ENCODE measurements at regions not wholly inside any gene's neighbourhood (a gene's known extent, or its start where the extent isn't known, plus 50 kb on each side); places are given as distances from the start of the nearest gene placed in this dataset.

GRCh38 chr15:62492900-62493299 lies 327.8 kb upstream of the C2CD4B start:
- no peak overlapping the region for H3K4me3 Mint-ChIP-seq
- no peaks in the 10 kb centered on the region for H3K9me3 Mint-ChIP-seq
- POLR2A ChIA-PET: interaction anchor here (0.6 kb wide), 1 partner anchor 110 kb away, joined by 3 read pairs; no protein-coding TSS in a partner anchor
- H3K27me3 Mint-ChIP-seq (ENCODE audit: low read depth): no peaks in the 10 kb centered on the region
- no peaks in the 10 kb centered on the region for H3K36me3 Mint-ChIP-seq
- H3K4me1 Mint-ChIP-seq: peaks cover 25% of the 10 kb centered on the region
- DNase-seq (ENCODE audit: low spot score) (no peak), ATAC-seq (no peak)
- TF ChIP-seq ZNF671 (CRISPR knock-in tag; IDR thresholded peaks at IDR 0.05) (no peak), GRHL2 (CRISPR knock-in tag; IDR thresholded peaks at IDR 0.05; ENCODE audit: insufficient replicate concordance, severe bottlenecking) (no peak), CBFB (CRISPR knock-in tag; IDR thresholded peaks at IDR 0.05; ENCODE audit: low read depth) (no peak), CDX4 (CRISPR knock-in tag; IDR thresholded peaks at IDR 0.05; ENCODE audit: borderline replicate concordance) (no peak), TEAD4 (CRISPR knock-in tag; IDR thresholded peaks at IDR 0.05) (no peak), NFE2L1 (CRISPR knock-in tag; IDR thresholded peaks at IDR 0.05) (no peak), KAT7 (CRISPR knock-in tag; IDR thresholded peaks at IDR 0.05; ENCODE audit: borderline replicate concordance) (no peak), ZNF532 (CRISPR knock-in tag; IDR thresholded peaks at IDR 0.05; ENCODE audit: borderline replicate concordance) (no peak), ZNF219 (CRISPR knock-in tag; IDR thresholded peaks at IDR 0.05; ENCODE audit: borderline replicate concordance) (no peak), PRRX2 (CRISPR knock-in tag; IDR thresholded peaks at IDR 0.05) (no peak), STAT6 (CRISPR knock-in tag; conservative IDR thresholded peaks at IDR 0.05; ENCODE audit: low read depth) (no peak)
- TF ChIP-seq, protein P1, sequence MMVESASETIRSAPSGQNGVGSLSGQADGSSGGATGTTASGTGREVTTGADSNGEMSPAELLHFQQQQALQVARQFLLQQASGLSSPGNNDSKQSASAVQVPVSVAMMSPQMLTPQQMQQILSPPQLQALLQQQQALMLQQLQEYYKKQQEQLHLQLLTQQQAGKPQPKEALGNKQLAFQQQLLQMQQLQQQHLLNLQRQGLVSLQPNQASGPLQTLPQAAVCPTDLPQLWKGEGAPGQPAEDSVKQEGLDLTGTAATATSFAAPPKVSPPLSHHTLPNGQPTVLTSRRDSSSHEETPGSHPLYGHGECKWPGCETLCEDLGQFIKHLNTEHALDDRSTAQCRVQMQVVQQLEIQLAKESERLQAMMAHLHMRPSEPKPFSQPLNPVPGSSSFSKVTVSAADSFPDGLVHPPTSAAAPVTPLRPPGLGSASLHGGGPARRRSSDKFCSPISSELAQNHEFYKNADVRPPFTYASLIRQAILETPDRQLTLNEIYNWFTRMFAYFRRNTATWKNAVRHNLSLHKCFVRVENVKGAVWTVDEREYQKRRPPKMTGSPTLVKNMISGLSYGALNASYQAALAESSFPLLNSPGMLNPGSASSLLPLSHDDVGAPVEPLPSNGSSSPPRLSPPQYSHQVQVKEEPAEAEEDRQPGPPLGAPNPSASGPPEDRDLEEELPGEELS (CRISPR knock-in tag; IDR thresholded peaks at IDR 0.05): no peak
- TF ChIP-seq, protein P2, sequence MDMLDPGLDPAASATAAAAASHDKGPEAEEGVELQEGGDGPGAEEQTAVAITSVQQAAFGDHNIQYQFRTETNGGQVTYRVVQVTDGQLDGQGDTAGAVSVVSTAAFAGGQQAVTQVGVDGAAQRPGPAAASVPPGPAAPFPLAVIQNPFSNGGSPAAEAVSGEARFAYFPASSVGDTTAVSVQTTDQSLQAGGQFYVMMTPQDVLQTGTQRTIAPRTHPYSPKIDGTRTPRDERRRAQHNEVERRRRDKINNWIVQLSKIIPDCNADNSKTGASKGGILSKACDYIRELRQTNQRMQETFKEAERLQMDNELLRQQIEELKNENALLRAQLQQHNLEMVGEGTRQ (CRISPR knock-in tag; IDR thresholded peaks at IDR 0.05): no peak
- TF ChIP-seq, protein P3, sequence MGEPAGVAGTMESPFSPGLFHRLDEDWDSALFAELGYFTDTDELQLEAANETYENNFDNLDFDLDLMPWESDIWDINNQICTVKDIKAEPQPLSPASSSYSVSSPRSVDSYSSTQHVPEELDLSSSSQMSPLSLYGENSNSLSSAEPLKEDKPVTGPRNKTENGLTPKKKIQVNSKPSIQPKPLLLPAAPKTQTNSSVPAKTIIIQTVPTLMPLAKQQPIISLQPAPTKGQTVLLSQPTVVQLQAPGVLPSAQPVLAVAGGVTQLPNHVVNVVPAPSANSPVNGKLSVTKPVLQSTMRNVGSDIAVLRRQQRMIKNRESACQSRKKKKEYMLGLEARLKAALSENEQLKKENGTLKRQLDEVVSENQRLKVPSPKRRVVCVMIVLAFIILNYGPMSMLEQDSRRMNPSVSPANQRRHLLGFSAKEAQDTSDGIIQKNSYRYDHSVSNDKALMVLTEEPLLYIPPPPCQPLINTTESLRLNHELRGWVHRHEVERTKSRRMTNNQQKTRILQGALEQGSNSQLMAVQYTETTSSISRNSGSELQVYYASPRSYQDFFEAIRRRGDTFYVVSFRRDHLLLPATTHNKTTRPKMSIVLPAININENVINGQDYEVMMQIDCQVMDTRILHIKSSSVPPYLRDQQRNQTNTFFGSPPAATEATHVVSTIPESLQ (CRISPR knock-in tag; IDR thresholded peaks at IDR 0.05): no peak
- CTCF ChIA-PET: interaction anchor here (1.1 kb wide), 1 partner anchor 57 kb away, joined by 3 read pairs; no protein-coding TSS in a partner anchor
- H3K27ac Mint-ChIP-seq: no peak overlapping the region
